HG03439 (cell line): ENCODE measurements at regions not wholly inside any gene's neighbourhood (a gene's known extent, or its start where the extent isn't known, plus 50 kb on each side); places are given as distances from the start of the nearest gene placed in this dataset.
"Not testable (repeated sequence)": the region's sequence is repeated elsewhere in the genome, so short reads cannot be mapped to it uniquely, and the experiment has no call there.

ENCODE experiments used
- ATAC-seq: cut with Tn5 transposase; IDR thresholded peaks from one replicate; pipeline ENCODE4 v1.9.1; 2021; ENCODE audit warnings: mild to moderate bottlenecking, moderate library complexity; ENCODE audit not compliant: unreplicated experiment

DNA sequence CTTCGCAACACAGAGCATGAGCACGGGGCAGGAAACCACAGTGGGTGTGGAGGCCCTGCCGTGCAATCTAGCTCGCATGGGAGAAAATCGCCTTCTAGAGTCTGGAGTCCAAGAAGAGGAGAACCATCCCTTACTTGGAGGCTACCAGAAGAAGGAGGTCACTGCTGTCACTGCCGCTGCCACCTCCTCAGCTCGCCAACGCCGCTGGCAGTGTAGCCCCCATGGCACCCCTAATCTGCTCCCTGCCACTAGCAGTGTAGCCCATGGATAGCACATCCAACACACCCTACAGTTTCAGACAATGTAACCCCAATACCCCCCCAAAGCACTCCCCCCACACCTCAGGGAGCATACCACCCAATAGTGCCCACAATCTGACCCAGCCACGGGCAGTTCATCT is 438.0 kb upstream of the ZNF337 start:
- no peak for ATAC-seq

DNA sequence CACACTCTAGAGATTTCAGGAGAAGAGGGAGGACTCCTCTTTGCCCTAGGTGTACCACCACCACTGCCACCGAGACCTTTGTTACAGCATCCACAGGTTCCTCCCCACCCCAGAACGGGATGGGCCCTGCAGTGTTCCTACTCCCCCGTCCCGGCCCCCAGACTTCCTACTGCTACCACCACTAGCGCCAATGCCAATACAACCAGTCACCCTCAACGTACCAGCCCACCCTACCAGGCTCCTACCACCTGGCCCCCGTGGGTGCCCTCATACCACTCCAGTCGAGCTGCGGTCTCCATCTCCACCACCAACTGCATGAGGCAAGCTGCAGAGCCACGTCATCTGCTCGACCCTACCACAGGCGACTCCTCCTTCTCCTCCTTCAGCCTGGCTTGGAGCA is 437.1 kb upstream of the ZNF337 start:
- ATAC-seq = not testable (repeated sequence)

GRCh38 chr20:26120920-26121319 is 424.3 kb upstream of the ZNF337 start:
- not testable (repeated sequence) for ATAC-seq

DNA sequence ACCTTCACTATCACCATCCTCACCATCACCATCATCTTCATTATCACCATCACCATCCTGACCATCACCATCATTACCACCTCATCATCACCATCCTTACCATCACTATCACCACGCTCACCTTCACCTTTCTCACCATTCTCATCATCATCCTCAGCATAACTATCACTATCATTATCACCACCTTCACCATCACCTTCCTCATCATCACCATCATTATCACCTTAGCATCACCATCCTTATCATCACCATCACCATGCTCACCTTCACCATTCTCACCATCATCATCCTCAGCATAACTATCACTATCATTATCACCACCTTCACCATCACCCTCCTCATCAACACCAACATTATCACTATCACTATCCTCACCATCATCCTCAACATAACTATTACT is 397.8 kb upstream of the ZNF337 start:
- not testable (repeated sequence) for ATAC-seq

GRCh38 chr20:26091921-26092320 is 395.3 kb upstream of the ZNF337 start:
- not testable (repeated sequence) for ATAC-seq

- ATAC-seq = not testable (repeated sequence)
Measured at GRCh38 chr20:26086195-26086594, 389.5 kb upstream of the ZNF337 start.

DNA sequence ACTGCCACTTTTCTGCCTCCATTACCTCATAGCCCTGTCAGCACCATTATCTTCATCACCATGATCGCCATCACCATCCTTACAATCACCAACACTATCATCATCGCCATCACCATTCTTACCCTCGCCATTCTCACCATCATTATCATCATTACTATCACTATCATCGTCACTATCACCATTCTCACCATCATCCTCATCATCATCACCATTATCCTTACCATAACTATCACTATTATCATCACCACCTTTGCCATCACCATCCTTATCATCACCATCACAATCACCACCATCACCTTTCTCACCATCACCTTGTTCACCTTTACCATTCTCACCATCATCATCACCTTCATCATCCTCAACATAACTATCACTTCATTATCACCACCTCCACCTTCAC is 377.3 kb upstream of the ZNF337 start:
- not testable (repeated sequence) for ATAC-seq

DNA sequence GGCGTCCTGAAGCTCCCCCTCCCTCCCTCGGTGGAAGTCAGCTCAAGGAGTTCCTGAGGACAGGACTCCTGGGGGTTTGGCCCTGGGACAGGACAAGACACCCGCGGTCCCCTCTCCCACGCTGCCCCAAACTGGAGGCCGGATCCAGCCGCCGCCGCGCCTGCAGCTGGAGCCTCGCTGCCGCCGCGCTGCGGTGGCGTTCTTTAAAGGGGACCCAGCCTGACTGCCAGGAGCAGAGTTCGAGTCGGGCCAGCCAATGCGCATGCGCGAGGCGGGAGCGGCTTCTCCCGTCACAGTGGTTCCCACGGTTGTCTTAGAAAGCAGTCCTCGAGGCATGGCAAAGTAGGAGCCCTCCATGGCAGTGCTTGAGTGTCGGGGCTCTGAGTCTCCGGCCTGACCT is 362.7 kb upstream of the ZNF337 start:
- ATAC-seq = not testable (repeated sequence)

GRCh38 chr20:26058446-26058845 is 361.8 kb upstream of the ZNF337 start:
- not testable (repeated sequence) for ATAC-seq

- not testable (repeated sequence) for ATAC-seq
Measured at GRCh38 chr20:26057135-26057752, 360.6 kb upstream of the ZNF337 start.

DNA sequence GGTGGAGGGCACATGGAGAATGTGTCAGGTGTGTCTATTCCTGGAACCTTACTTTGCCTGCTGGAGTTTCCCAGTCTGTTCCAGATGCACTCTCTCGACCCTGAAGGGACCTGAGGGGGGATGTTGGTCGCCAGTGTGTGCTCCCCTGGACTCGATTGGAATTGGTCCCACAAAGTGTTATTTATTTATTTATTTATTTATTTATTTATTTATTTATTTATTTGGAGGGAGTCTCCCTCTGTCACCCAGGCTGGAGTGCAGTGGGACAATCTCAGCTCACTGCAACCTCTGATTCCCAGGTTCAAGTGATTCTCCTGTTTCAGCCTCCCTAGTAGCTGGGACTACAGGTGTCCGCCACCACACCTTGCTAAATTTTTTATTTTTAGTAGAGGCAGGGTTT is 329.1 kb upstream of the ZNF337 start:
- not testable (repeated sequence) for ATAC-seq

DNA sequence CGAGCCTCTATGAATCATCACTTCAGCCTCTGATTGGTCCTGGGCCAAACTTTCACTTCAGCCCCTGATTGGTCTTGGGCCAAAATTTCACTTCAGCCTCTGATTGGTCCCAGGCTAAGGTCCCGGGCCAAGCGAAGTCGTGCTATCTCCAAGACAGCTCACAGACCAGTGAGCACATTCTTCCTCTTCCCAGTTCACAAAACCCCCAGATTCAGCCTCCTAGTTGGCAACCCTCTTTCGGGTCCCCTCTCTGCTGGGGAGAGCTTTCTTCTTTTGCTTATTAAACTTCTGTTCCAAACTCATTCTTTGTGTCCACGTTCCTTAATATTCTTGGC is 314.3 kb upstream of the ZNF337 start:
- not testable (repeated sequence) for ATAC-seq

DNA sequence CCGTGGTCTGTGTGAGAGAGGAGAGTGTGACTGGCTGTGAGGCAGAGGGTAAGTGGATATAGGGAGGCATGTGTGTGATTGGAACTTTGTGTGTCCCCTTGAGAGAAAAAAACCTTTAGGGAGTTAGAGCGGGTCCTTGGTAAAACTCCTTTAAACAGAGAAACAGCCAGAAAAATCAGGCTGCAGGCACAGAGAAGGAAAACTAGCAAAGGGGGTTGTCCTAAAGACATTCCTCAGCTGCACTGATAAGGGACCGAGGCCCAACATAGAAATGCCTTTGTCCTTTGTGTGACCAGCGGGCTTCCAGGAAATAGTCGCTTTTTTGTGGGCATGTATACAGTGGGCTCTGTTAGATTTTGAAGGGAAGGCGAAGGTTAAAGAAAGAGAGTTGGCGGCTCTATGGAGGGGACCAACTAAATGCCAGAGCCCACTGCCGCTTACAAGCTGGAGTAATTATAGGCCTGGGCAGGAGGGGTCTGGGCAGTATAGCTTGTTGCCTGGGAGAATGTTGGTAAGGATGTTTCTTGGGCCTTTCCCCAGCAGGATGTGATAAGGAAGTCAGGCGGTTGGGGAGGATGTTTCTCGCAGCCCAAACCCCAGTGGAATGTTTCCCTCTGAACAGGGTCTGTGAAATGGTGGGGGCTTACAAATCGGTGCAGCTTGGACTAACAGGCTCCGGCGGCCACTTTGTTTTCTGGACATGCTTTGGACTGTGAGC is 313.7 kb upstream of the ZNF337 start:
- not testable (repeated sequence) for ATAC-seq

DNA sequence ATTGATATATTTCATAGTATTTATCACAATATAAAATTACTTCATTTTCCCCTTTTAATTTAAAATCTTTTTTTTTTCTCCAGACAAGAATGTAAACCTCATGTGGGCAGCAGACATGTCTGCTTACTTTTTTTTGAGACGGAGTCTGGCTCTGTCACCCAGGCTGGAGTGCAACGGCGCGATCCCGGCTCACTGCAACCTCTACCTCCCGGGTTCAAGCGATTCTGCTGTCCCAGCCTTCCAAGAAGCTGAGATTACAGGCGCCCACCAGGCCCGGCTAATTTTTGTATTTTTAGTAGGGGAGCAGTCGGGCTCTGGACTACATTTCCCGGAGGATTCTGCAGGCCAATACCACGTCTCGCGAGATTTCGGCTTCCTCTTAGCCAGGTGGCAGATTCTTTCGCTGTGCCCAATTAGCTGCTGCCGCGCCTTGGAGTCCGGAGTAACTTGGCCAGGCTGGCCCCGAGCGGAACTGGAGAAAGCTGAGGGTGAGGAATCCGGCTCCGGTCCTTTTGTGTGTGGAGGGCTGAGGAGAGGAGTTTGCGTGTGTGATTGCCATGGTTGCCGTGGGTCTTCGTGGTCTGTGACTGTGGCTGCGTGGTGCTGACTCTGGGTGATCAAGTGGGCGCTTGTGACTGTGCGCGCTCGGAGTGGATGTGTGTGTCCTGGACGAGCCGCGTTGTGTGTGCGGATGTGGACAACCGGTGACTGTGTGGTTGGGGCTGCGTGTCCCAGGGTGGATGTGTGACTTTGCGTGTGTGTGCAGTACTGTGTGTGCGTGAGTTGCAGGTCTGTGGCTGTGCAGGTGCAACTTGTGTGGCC is 313.0 kb upstream of the ZNF337 start:
- not testable (repeated sequence) for ATAC-seq

DNA sequence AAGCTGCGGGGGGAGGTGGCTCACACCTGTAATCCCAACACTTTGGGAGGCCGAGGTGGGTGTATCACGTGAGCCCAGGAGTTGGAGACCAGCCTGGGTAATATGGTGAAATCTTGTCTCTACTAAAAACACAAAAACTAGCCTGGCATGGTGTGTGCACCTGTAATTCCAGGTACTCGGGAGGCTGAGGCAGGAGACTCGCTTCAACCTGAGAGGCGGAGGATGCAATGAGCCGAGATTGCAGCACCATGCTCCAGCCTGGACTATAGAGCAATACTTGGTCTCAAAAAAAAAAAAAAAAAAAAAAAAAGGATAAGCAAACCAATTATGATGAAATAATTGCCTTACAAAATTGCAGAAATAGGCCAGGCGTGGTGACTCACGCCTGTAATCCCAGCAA is 311.4 kb upstream of the ZNF337 start:
- not testable (repeated sequence) for ATAC-seq

- not testable (repeated sequence) for ATAC-seq
Measured at GRCh38 chr20:26006164-26006563, 309.5 kb upstream of the ZNF337 start.

- ATAC-seq = not testable (repeated sequence)
Measured at GRCh38 chr20:26003959-26004358, 307.3 kb upstream of the ZNF337 start.

GRCh38 chr20:25997367-25998038 is 300.9 kb upstream of the ZNF337 start:
- ATAC-seq = not testable (repeated sequence)

DNA sequence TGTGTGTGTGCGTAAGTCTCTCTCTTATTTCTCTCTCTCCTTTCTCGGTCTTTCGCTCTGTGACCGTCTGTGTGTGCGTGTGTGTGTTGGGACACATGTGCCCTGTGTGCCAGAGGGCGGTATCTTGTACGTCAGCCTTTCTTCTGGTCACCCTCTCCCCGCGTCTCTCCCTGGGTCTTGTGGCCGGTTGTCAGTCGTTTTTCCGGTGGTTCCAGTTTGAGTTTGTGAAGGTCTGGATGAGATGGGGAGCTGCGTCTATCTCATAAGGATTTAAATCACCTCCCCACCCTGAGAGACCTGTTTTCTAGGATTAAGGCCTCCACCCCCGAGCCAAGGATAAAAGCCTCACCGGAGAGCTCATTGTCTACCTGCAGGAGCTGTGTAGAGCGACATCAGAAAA is 295.5 kb upstream of the ZNF337 start:
- ATAC-seq = no peak

GRCh38 chr20:25991756-25992130 is 295.1 kb upstream of the ZNF337 start:
- no peak for ATAC-seq

DNA sequence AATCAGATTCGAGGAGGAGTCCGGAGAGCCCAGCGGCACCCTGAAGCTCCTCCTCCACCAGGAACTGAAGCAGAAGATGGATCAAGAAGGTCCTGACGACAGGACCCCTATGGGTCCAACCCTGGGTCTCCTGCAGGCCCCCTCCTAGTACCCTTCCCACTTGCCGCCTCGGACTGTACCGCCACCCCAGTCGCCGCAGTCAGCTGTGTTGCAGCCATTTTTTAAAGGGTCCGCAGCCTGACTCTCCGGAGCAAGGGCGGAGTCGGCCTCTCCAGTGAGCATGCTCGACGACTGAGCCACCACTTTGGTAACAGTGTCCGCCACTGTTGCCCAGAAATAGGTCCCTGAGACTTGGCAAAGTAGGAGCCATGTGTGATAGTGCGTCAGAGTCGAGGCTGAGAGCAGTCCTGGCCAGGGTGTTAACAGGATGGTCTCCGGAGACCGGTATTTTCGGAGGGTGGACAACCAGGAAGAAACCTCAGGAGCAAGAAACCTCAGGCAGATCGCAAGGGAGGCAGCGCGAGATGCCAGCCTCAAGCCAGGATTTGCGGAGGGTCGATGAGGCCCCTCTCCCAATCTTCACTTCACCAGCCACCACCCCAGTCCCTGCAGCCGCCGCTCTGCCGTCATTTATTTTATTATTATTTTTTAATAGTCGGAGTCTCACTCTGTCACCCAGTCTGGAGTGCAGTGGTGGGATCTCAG is 294.6 kb upstream of the ZNF337 start:
- ATAC-seq = no peak
